IMR-90 (cell line): ENCODE measurements at regions not wholly inside any gene's neighbourhood (a gene's known extent, or its start where the extent isn't known, plus 50 kb on each side); places are given as distances from the start of the nearest gene placed in this dataset.

Source experiments
- ATAC-seq: fragments of 200-7000 bp; cut with Tn5 transposase; 2 replicates; pipeline ENCODE4 v1.9.1; 2020; ENCODE audit warnings: low read depth, mild to moderate bottlenecking, moderate library complexity
- BruUV-seq: library from RNA; stranded (reverse); fragments of 400-500 nt; replicated peaks from 2 replicates; lab custom pipeline; 2021; lab: Mats Ljungman, UMichigan
- CTCF ChIA-PET: fragments of 300-600 bp; formaldehyde crosslinking; extraction: SDS; loops from one replicate; lab custom pipeline; 2021; ENCODE audit warnings: antibody characterized with exemption; lab: Yijun Ruan, JAX
- POLR2A ChIA-PET: fragments of 300-600 bp; sonication (Branson Sonifier 250); formaldehyde crosslinking; loops from one replicate; lab custom pipeline; 2022; ENCODE audit warnings: antibody characterized with exemption; ENCODE audit not compliant: unreplicated experiment; lab: Charles Lee
- DNase-seq: peaks from one replicate; pipeline ENCODE4 v3.0.0; 2013
- H2AFZ ChIP-seq: replicated peaks from 2 replicates; pipeline ENCODE3; 2013; ENCODE audit warnings: low read length, mild to moderate bottlenecking; ENCODE audit not compliant: poor library complexity
- H2AK5ac ChIP-seq: 2 replicates; pipeline ENCODE4 v1.6.1; 2013; ENCODE audit warnings: low read depth, low read length, inconsistent platforms
- H2AK9ac ChIP-seq: replicated peaks from 2 replicates; pipeline ENCODE3; 2013; ENCODE audit warnings: mild to moderate bottlenecking, low read depth, low read length, moderate library complexity; ENCODE audit not compliant: poor library complexity
- H2BK120ac ChIP-seq: 2 replicates; pipeline ENCODE4 v1.6.1; 2013; ENCODE audit warnings: low read depth, low read length, inconsistent platforms
- H2BK15ac ChIP-seq: 3 replicates; pipeline ENCODE4 v1.6.1; 2013; ENCODE audit warnings: low read depth, low read length, inconsistent platforms
- H2BK20ac ChIP-seq: 2 replicates; pipeline ENCODE4 v1.6.1; 2013; ENCODE audit warnings: low read depth, mild to moderate bottlenecking, inconsistent platforms, low read length, moderate library complexity
- H2BK5ac ChIP-seq: 2 replicates; pipeline ENCODE4 v1.6.1; 2013; ENCODE audit warnings: mild to moderate bottlenecking, low read depth, low read length, inconsistent platforms; ENCODE audit not compliant: poor library complexity, severe bottlenecking
- H3K14ac ChIP-seq: replicated peaks from 2 replicates; pipeline ENCODE4 v1.6.1; 2013; ENCODE audit warnings: low read depth, low read length, inconsistent platforms
- H3K18ac ChIP-seq: 2 replicates; pipeline ENCODE4 v1.6.1; 2013; ENCODE audit warnings: low read depth, low read length, control low read depth
- H3K23ac ChIP-seq: 2 replicates; pipeline ENCODE4 v1.6.1; 2013; ENCODE audit warnings: low read depth, low read length, inconsistent platforms
- H3K27ac ChIP-seq: 2 replicates; pipeline ENCODE4 v1.5.1; 2013; ENCODE audit warnings: mild to moderate bottlenecking, control low read depth, low read length; ENCODE audit not compliant: insufficient read depth
- H3K27me3 ChIP-seq: 2 replicates; pipeline ENCODE4 v1.6.1; 2013; ENCODE audit warnings: low read length; ENCODE audit not compliant: control insufficient read depth, insufficient read depth
- H3K36me3 ChIP-seq: 2 replicates; pipeline ENCODE4 v1.6.1; 2013; ENCODE audit warnings: low read length, mixed read lengths; ENCODE audit not compliant: control insufficient read depth, insufficient read depth
- H3K4ac ChIP-seq: 2 replicates; pipeline ENCODE4 v1.6.1; 2013; ENCODE audit warnings: low read depth, low read length, inconsistent platforms
- H3K4me1 ChIP-seq: 2 replicates; pipeline ENCODE4 v1.6.1; 2013; ENCODE audit warnings: low read length, mixed read lengths; ENCODE audit not compliant: control insufficient read depth, insufficient read depth
- H3K4me2 ChIP-seq: 2 replicates; pipeline ENCODE4 v1.6.1; 2013; ENCODE audit warnings: low read depth, mild to moderate bottlenecking, control low read depth, low read length, moderate library complexity
- H3K4me3 ChIP-seq: 2 replicates; pipeline ENCODE4 v1.5.1; 2013; ENCODE audit warnings: low read depth, mild to moderate bottlenecking, control low read depth, low read length, moderate library complexity; ENCODE audit not compliant: insufficient read depth
- H3K56ac ChIP-seq: 2 replicates; pipeline ENCODE4 v1.6.1; 2013; ENCODE audit warnings: low read length, inconsistent platforms; ENCODE audit not compliant: insufficient read depth; ENCODE audit errors: extremely low read depth
- H3K79me1 ChIP-seq, 2 experiments: 2 replicates each; pipeline ENCODE4 v1.6.1; 2013; ENCODE audit warnings: low read length in 2 of 2, inconsistent platforms in 1 of 2, low read depth in 1 of 2
- H3K9ac ChIP-seq: 2 replicates; pipeline ENCODE4 v1.6.1; 2013; ENCODE audit warnings: low read depth, low read length, control low read depth
- H3K9me1 ChIP-seq: 2 replicates; pipeline ENCODE4 v1.6.1; 2013; ENCODE audit warnings: low read length, inconsistent platforms; ENCODE audit not compliant: insufficient read depth
- H3K9me3 ChIP-seq: 2 replicates; pipeline ENCODE4 v1.6.1; 2013; ENCODE audit warnings: low read length; ENCODE audit not compliant: control insufficient read depth, insufficient read depth
- H4K20me1 ChIP-seq: 2 replicates; pipeline ENCODE4 v1.6.1; 2013; ENCODE audit warnings: low read length, inconsistent platforms; ENCODE audit not compliant: insufficient read depth
- H4K5ac ChIP-seq: 2 replicates; pipeline ENCODE4 v1.6.1; 2013; ENCODE audit warnings: mild to moderate bottlenecking, low read depth, low read length, control low read depth
- H4K8ac ChIP-seq, 2 experiments: 2 replicates each; pipeline ENCODE4 v1.6.1; 2013; ENCODE audit warnings: low read depth in 2 of 2, low read length in 2 of 2, control low read depth in 1 of 2, inconsistent platforms in 1 of 2
- H4K91ac ChIP-seq: 2 replicates; pipeline ENCODE4 v1.6.1; 2013; ENCODE audit warnings: low read depth, low read length, inconsistent platforms; ENCODE audit not compliant: insufficient read depth
- BHLHE40 ChIP-seq: fragments of 150-350 bp; IDR thresholded peaks from 2 replicates; pipeline ENCODE4 v1.6.1; 2016; ENCODE audit warnings: mild to moderate bottlenecking, low read depth, low read length
- CEBPB ChIP-seq: IDR thresholded peaks from 2 replicates; pipeline ENCODE4 v1.6.1; 2012; ENCODE audit warnings: low read depth, low read length, improper control_type of control experiment
- CHD1 ChIP-seq: IDR thresholded peaks from 2 replicates; pipeline ENCODE4 v1.6.1; 2012; ENCODE audit warnings: low read depth, low read length, improper control_type of control experiment
- FOS ChIP-seq: fragments of 150-350 bp; IDR thresholded peaks from 2 replicates; pipeline ENCODE4 v1.6.1; 2016; ENCODE audit warnings: low read depth, low read length
- MAFK ChIP-seq: IDR thresholded peaks from 2 replicates; pipeline ENCODE4 v1.6.1; 2012; ENCODE audit warnings: low read depth, low read length, improper control_type of control experiment
- MAZ ChIP-seq: IDR thresholded peaks from 2 replicates; pipeline ENCODE4 v1.6.1; 2012; ENCODE audit warnings: low read depth, mild to moderate bottlenecking, low read length, improper control_type of control experiment, moderate library complexity, borderline replicate concordance
- MXI1 ChIP-seq: IDR thresholded peaks from 2 replicates; pipeline ENCODE4 v1.6.1; 2012; ENCODE audit warnings: low read depth, mild to moderate bottlenecking, low read length, moderate library complexity, borderline replicate concordance
- NFE2L2 ChIP-seq: fragments of 150-350 bp; IDR thresholded peaks from 2 replicates; pipeline ENCODE4 v1.6.1; 2016; ENCODE audit warnings: low read depth, mild to moderate bottlenecking, low read length
- POLR2A ChIP-seq: IDR thresholded peaks from 2 replicates; pipeline ENCODE4 v1.6.1; 2012; ENCODE audit warnings: mild to moderate bottlenecking, low read depth, low read length
- RCOR1 ChIP-seq: IDR thresholded peaks from 2 replicates; pipeline ENCODE4 v1.6.1; 2012; ENCODE audit warnings: mild to moderate bottlenecking, low read length, improper control_type of control experiment; ENCODE audit not compliant: insufficient replicate concordance
- RFX5 ChIP-seq: IDR thresholded peaks from 2 replicates; pipeline ENCODE4 v1.8.0; 2012; ENCODE audit warnings: low read depth, mild to moderate bottlenecking, low read length, moderate library complexity
- SMC3 ChIP-seq: fragments of 150-350 bp; IDR thresholded peaks from 2 replicates; pipeline ENCODE4 v1.6.1; 2016; ENCODE audit warnings: low read depth, mild to moderate bottlenecking, antibody characterized with exemption, low read length, moderate library complexity
- WGBS, 2 experiments: methylation state at CpG; one replicate each; pipeline versions ENCODE4 v1.1.5 to v1.1.7; 2013; ENCODE audit warnings: missing lambda C conversion rate in 2 of 2; ENCODE audit not compliant: insufficient read length in 1 of 2; ENCODE audit errors: extremely low coverage in 2 of 2; 5-methylcytosine and 5-hydroxymethylcytosine counted together
- dilution Hi-C: fragments of 300-500 bp; cut with HindIII; formaldehyde crosslinking; loops from one replicate; pipeline ENCODE4 v1.14.3; 2018; ENCODE audit warnings: low sequenced_read_pairs; ENCODE audit not compliant: unreplicated experiment
- in situ Hi-C: fragments of 300-500 bp; cut with MboI; formaldehyde crosslinking; loops from 3 replicates; pipeline ENCODE4 v1.14.3; 2019; ENCODE audit warnings: low sequenced_read_pairs, inconsistent platforms, mixed read lengths
- intact Hi-C: fragments of 100-400 bp; cut with micrococcal nuclease; formaldehyde crosslinking; loops from 2 replicates; pipeline ENCODE4 v1.10.0; 2022
- TF ChIP-seq, protein P1 (sequence below): fragments of 150-350 bp; IDR thresholded peaks from 2 replicates; pipeline ENCODE4 v1.6.1; 2016; ENCODE audit warnings: low read depth, mild to moderate bottlenecking, low read length, moderate library complexity, borderline replicate concordance
- TF ChIP-seq, protein P2 (sequence below): fragments of 150-350 bp; IDR thresholded peaks from 2 replicates; pipeline ENCODE4 v1.6.1; 2017; ENCODE audit warnings: mild to moderate bottlenecking, antibody characterized with exemption, low read length, low read depth
- TF ChIP-seq, protein P3 (sequence below): conservative IDR thresholded peaks from 2 replicates; pipeline ENCODE4 v1.5.1; 2012; ENCODE audit warnings: mild to moderate bottlenecking, low read depth, low read length, improper control_type of control experiment

DNA sequence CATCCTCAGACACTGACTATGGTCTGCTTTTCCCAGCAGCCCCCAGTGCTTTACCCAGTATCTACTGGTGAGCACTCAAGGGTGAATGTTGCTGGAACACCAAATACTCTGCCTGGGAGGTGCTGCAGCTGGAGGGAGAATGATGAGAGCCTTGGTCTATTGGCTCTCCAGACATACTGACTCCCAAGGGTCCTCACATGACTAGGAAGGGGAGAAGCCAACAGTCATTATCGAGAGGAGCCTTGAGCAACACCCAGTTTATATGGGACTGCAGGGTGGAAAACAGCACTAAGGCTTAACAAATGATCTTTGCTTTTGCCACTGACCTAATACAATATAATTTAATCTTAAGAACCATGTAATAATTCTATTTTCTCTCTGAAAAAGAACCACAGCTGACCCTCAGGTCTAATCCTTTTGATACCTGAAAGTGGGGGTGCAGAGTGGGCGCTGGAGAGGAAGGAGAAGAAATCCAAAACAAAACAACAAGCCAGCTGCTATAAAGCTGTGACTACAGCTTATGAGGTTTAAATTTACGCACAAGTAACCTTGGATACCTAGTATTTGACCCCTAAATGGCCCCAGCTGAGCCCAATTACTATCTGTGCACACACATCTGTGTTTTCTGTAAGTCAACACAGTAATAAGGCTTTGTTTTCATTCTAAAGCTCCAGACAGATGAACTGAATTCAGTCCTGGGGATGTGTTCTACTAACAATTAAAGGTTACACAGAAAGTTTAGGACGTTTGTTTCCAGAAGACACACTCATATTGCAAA lies 107.8 kb upstream of the GRIP1 start:
- Histone ChIP-seq H3K56ac (no peak overlapping the region), H2AK5ac (no peak overlapping the region), H3K27me3 (no peaks in the 10 kb centered on the region), H3K36me3 (no peaks in the 10 kb centered on the region), H3K9ac (no peak overlapping the region), H2BK120ac (no peak overlapping the region), H3K23ac (no peak overlapping the region), H3K27ac (no peak overlapping the region), H3K4me2 (no peak overlapping the region), H2AFZ (no peak overlapping the region), H3K4me1 (no peaks in the 10 kb centered on the region), H2BK15ac (no peak overlapping the region), H4K20me1 (no peaks in the 10 kb centered on the region), H4K91ac (no peak overlapping the region), H3K14ac (no peak overlapping the region), H3K4me3 (no peak overlapping the region), H3K18ac (no peak overlapping the region), H4K8ac (no peak overlapping the region), H2BK5ac (no peak overlapping the region), H4K5ac (no peak overlapping the region), H3K79me1 (no peaks in the 10 kb centered on the region), H3K9me3 (no peaks in the 10 kb centered on the region), H2AK9ac (no peak overlapping the region), H3K4ac (no peak overlapping the region), H3K9me1 (no peaks in the 10 kb centered on the region), H2BK20ac (no peak overlapping the region)
- DNase-seq (no peak), ATAC-seq (no peak)
- in situ Hi-C loops (no loop called here), dilution Hi-C loops (no loop called here), intact Hi-C loops (no loop called here)
- no peak for TF ChIP-seq MAFK
- TF ChIP-seq BHLHE40, result no peak
- no peak for TF ChIP-seq RFX5
- no peak for TF ChIP-seq MXI1
- TF ChIP-seq NFE2L2, result no peak
- TF ChIP-seq FOS, result no peak
- no peak for TF ChIP-seq CHD1
- no peak for TF ChIP-seq POLR2A
- TF ChIP-seq MAZ, result no peak
- no peak for TF ChIP-seq RCOR1
- TF ChIP-seq SMC3, result no peak
- TF ChIP-seq, protein P1, sequence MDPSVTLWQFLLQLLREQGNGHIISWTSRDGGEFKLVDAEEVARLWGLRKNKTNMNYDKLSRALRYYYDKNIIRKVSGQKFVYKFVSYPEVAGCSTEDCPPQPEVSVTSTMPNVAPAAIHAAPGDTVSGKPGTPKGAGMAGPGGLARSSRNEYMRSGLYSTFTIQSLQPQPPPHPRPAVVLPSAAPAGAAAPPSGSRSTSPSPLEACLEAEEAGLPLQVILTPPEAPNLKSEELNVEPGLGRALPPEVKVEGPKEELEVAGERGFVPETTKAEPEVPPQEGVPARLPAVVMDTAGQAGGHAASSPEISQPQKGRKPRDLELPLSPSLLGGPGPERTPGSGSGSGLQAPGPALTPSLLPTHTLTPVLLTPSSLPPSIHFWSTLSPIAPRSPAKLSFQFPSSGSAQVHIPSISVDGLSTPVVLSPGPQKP, result no peak
- no peak for TF ChIP-seq CEBPB
- TF ChIP-seq, protein P2, sequence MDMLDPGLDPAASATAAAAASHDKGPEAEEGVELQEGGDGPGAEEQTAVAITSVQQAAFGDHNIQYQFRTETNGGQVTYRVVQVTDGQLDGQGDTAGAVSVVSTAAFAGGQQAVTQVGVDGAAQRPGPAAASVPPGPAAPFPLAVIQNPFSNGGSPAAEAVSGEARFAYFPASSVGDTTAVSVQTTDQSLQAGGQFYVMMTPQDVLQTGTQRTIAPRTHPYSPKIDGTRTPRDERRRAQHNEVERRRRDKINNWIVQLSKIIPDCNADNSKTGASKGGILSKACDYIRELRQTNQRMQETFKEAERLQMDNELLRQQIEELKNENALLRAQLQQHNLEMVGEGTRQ, result no peak
- TF ChIP-seq, protein P3, sequence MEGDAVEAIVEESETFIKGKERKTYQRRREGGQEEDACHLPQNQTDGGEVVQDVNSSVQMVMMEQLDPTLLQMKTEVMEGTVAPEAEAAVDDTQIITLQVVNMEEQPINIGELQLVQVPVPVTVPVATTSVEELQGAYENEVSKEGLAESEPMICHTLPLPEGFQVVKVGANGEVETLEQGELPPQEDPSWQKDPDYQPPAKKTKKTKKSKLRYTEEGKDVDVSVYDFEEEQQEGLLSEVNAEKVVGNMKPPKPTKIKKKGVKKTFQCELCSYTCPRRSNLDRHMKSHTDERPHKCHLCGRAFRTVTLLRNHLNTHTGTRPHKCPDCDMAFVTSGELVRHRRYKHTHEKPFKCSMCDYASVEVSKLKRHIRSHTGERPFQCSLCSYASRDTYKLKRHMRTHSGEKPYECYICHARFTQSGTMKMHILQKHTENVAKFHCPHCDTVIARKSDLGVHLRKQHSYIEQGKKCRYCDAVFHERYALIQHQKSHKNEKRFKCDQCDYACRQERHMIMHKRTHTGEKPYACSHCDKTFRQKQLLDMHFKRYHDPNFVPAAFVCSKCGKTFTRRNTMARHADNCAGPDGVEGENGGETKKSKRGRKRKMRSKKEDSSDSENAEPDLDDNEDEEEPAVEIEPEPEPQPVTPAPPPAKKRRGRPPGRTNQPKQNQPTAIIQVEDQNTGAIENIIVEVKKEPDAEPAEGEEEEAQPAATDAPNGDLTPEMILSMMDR, result no peak
- no CpG with 5 or more reads among the region's 4 CpGs for WGBS, 2 experiments
- BruUV-seq, result no TSS peak
- POLR2A ChIA-PET, result no interaction called here
- CTCF ChIA-PET, result no interaction called here
